Omental fat pad (tissue), 3 donors: ENCODE measurements at regions not wholly inside any gene's neighbourhood (a gene's known extent, or its start where the extent isn't known, plus 50 kb on each side); places are given as distances from the start of the nearest gene placed in this dataset.
"Not testable (repeated sequence)": the region's sequence is repeated elsewhere in the genome, so short reads cannot be mapped to it uniquely, and the experiment has no call there.

Source experiments
- ATAC-seq: fragments of 150-250 bp; one replicate; pipeline ENCODE4 v1.9.1; 2016; ENCODE audit warnings: mild to moderate bottlenecking, moderate library complexity; ENCODE audit not compliant: low FRiP score
- DNase-seq: peaks from one replicate; pipeline ENCODE4 v3.0.0-alpha.2; 2019; ENCODE audit warnings: low spot score
- CTCF ChIP-seq, 3 donors: fragments of 450-650 bp; IDR thresholded peaks; one replicate each; pipeline ENCODE4 v1.5.1; 2016 to 2017; ENCODE audit warnings: antibody characterized with exemption in 3 of 3, mild to moderate bottlenecking in 3 of 3, moderate library complexity in 2 of 3

GRCh38 chr14:43090380-43090779 is 1416.7 kb downstream of the FSCB start:
- ATAC-seq (no peak), DNase-seq (no peak)
- no peak for TF ChIP-seq CTCF (IDR thresholded peaks at IDR 0.05)

- DNase-seq, result no peak
These were observed 1419.4 kb downstream of the FSCB start for GRCh38 chr14:43087666-43088065.

GRCh38 chr14:43085819-43086218 is 1421.3 kb downstream of the FSCB start:
- no peak for TF ChIP-seq CTCF (IDR thresholded peaks at IDR 0.05)
- no peak for ATAC-seq
- no peak for DNase-seq

More at GRCh38 chr14:43087666-43088065, 1419.4 kb downstream of the FSCB start:
- no peak for TF ChIP-seq CTCF (IDR thresholded peaks at IDR 0.05)
- ATAC-seq, result no peak

- not testable (repeated sequence) for DNase-seq, ATAC-seq
These were observed 1439.7 kb downstream of the FSCB start for GRCh38 chr14:43067372-43067771.

- no peak for TF ChIP-seq CTCF (IDR thresholded peaks at IDR 0.05)
- no peak for ATAC-seq
- no peak for DNase-seq
These were observed 1449.4 kb downstream of the LRFN5 start for GRCh38 chr14:43056106-43056505.

- ATAC-seq (no peak), DNase-seq (no peak)
- TF ChIP-seq CTCF (IDR thresholded peaks at IDR 0.05), result no peak
These were observed 1446.2 kb downstream of the LRFN5 start for GRCh38 chr14:43052897-43053296.

- no peak for ATAC-seq
- no peak for TF ChIP-seq CTCF (IDR thresholded peaks at IDR 0.05)
- no peak for DNase-seq
These were observed 1437.2 kb downstream of the LRFN5 start for GRCh38 chr14:43043850-43044249.

GRCh38 chr14:43042408-43042807 is 1435.7 kb downstream of the LRFN5 start:
- TF ChIP-seq CTCF (IDR thresholded peaks at IDR 0.05), result no peak
- DNase-seq, result no peak
- no peak for ATAC-seq
